ENCODE measurements at regions not wholly inside any gene's neighbourhood (a gene's known extent, or its start where the extent isn't known, plus 50 kb on each side); places are given as distances from the start of the nearest gene placed in this dataset.

DNA sequence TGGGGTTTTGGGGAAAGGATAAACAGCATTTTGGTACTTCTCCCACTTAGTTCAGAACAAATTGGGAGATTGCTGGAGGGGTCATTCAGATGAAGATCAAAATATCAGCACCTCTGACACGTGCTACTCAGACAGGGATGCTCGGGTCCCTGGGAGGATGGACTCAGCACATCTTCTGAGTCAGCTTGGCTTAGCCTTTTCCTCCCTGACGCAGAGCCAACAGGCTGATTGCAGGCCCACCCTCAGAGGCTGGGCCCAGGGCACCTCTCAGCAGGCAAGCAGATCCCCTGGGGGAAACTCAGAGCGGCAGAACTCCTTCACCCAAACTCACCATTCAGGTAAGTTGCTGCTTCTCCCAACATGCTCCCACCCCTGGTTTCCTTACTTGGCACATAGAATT is 304.9 kb downstream of the TLE3 start:
- no peak overlapping the region for H3K4me2 ChIP-seq (ENCODE audit: low read length, poor library complexity, severe bottlenecking)
- no peak overlapping the region for H2BK5ac ChIP-seq (ENCODE audit: low read depth, low read length, poor library complexity, severe bottlenecking)
- H2AFZ ChIP-seq (ENCODE audit: low read depth, low read length): no peak overlapping the region
- H4K8ac ChIP-seq (ENCODE audit: low read length): no peak overlapping the region
- no peak overlapping the region for H2AK5ac ChIP-seq (ENCODE audit: low read length, severe bottlenecking)
- H3K4me1 ChIP-seq (ENCODE audit: control insufficient read depth, insufficient read depth, low read depth, low read length): peaks cover 16% of the 10 kb centered on the region
- no peak for DNase-seq
- peaks cover 7 to 15% of the 10 kb centered on the region in 2 experiments for H3K27me3 ChIP-seq (ENCODE audit: control insufficient read depth in 1 of 2, insufficient read depth in 1 of 2, low read length in 2 of 2)
- H3K4me3 ChIP-seq (ENCODE audit: insufficient read depth in 1 of 2, low read depth in 1 of 2, low read length in 2 of 2): no peak overlapping the region
- no peak overlapping the region for H2BK120ac ChIP-seq (ENCODE audit: low read depth, low read length)
- WGBS: 87% methylated on average over 4 of the region's 4 CpGs
- H4K91ac ChIP-seq (ENCODE audit: low read length): no peak overlapping the region
- peak overlapping the region in 1 of 2 experiments; percentile 22 for H2BK12ac ChIP-seq (ENCODE audit: low read length in 2 of 2)
- no peak overlapping the region for H3K23ac ChIP-seq (ENCODE audit: low read length in 2 of 2)
- no peak overlapping the region for H3K9ac ChIP-seq (ENCODE audit: low read length)
- H3K79me1 ChIP-seq (replicated peaks; ENCODE audit: low read length, poor library complexity, severe bottlenecking): no peaks in the 10 kb centered on the region
- H3K18ac ChIP-seq (ENCODE audit: low read depth in 1 of 2, low read length in 2 of 2): no peak overlapping the region
- H3K14ac ChIP-seq (ENCODE audit: low read length in 2 of 2): no peak overlapping the region
- no peak overlapping the region for H3K4ac ChIP-seq (ENCODE audit: low read depth in 1 of 2, low read length in 2 of 2)
- peaks cover 9% of the 10 kb centered on the region for H3K9me3 ChIP-seq (ENCODE audit: control insufficient read depth, low read length)
- H3K36me3 ChIP-seq (ENCODE audit: control insufficient read depth in 1 of 2, insufficient read depth in 2 of 2, low read depth in 1 of 2, low read length in 2 of 2): no peaks in the 10 kb centered on the region
- no peak overlapping the region for H3K27ac ChIP-seq (ENCODE audit: low read length, poor library complexity, severe bottlenecking)
- H2BK15ac ChIP-seq (ENCODE audit: low read depth, poor library complexity, severe bottlenecking): no peak overlapping the region

DNA sequence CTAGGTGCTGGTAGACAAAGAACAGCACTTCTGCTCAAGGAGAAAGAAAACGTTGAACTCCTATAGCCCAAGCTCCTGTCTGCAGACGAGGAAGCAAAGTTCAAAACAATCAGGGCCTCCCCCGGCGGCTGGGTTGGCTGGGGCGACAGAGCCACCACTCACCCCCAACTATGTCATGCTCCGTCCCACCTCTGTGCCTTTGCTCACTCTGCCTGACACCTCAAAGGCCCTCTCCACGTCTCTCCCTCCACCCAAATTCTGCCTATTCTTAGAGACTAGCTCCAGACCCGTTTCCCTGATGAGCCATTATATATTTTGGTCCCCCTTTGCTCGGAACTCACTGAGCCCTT is 304.3 kb downstream of the TLE3 start:
- no peaks in the 10 kb centered on the region for H3K79me1 ChIP-seq (replicated peaks; ENCODE audit: low read length, poor library complexity, severe bottlenecking)
- H3K9me3 ChIP-seq (ENCODE audit: control insufficient read depth, low read length): peaks cover 9% of the 10 kb centered on the region
- no peak overlapping the region for H3K9ac ChIP-seq (ENCODE audit: low read length)
- H2AK5ac ChIP-seq (ENCODE audit: low read length, severe bottlenecking): no peak overlapping the region
- no peak overlapping the region for H3K4me2 ChIP-seq (ENCODE audit: low read length, poor library complexity, severe bottlenecking)
- no peak overlapping the region for H4K8ac ChIP-seq (ENCODE audit: low read length)
- no peak overlapping the region for H2BK15ac ChIP-seq (ENCODE audit: low read depth, poor library complexity, severe bottlenecking)
- DNase-seq: no peak
- no peak overlapping the region for H3K23ac ChIP-seq (ENCODE audit: low read length in 2 of 2)
- peak overlapping the region in 1 of 2 experiments; percentile 62 for H3K4ac ChIP-seq (ENCODE audit: low read depth in 1 of 2, low read length in 2 of 2)
- H3K18ac ChIP-seq (ENCODE audit: low read depth in 1 of 2, low read length in 2 of 2): no peak overlapping the region
- 63% methylated on average over 8 of the region's 9 CpGs for WGBS
- H2AFZ ChIP-seq (ENCODE audit: low read depth, low read length): no peak overlapping the region
- H3K36me3 ChIP-seq (ENCODE audit: control insufficient read depth in 1 of 2, insufficient read depth in 2 of 2, low read depth in 1 of 2, low read length in 2 of 2): no peaks in the 10 kb centered on the region
- H3K4me3 ChIP-seq (ENCODE audit: insufficient read depth in 1 of 2, low read depth in 1 of 2, low read length in 2 of 2): no peak overlapping the region
- peak overlapping the region in 1 of 2 experiments; percentile 39 for H2BK12ac ChIP-seq (ENCODE audit: low read length in 2 of 2)
- peaks cover 18% of the 10 kb centered on the region for H3K4me1 ChIP-seq (ENCODE audit: control insufficient read depth, insufficient read depth, low read depth, low read length)
- H3K14ac ChIP-seq (ENCODE audit: low read length in 2 of 2): no peak overlapping the region
- peaks cover 7 to 14% of the 10 kb centered on the region in 2 experiments for H3K27me3 ChIP-seq (ENCODE audit: control insufficient read depth in 1 of 2, insufficient read depth in 1 of 2, low read length in 2 of 2)
- no peak overlapping the region for H4K91ac ChIP-seq (ENCODE audit: low read length)
- H3K27ac ChIP-seq (ENCODE audit: low read length, poor library complexity, severe bottlenecking): no peak overlapping the region
- no peak overlapping the region for H2BK5ac ChIP-seq (ENCODE audit: low read depth, low read length, poor library complexity, severe bottlenecking)
- H2BK120ac ChIP-seq (ENCODE audit: low read depth, low read length): no peak overlapping the region

DNA sequence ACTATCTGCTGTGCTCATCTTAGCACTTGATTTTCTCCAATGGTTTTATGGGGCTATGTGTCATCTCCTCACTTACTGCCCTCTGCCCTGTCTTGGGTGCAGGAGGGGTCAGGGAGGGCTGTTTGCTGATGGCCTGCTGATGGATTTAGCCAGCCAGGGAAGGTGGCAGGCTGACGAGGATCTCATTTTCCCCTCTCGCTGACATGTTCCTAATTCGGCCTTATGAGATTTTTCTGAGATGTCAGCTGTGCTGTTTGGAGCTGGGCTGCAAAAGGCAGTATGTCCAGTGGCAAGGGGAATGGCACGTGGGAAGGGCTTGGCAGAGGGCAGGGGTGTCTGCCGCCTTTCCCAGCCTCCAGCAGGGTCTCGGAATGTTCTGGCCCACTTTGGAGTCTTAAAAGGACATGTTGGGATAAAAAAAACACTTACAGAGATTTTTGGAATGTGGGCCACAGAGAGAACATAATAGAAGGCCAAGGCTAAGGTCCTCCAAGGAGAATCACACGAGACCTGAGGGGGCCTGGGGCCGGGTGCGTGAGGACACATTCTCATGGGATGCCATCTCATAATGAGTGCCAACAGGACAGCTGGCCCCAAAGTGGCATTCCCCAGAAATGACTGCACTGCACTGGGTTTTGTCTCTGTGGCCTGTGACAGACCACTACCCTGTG is 303.8 kb downstream of the TLE3 start:
- H3K9ac ChIP-seq (ENCODE audit: low read length): no peak overlapping the region
- H3K14ac ChIP-seq (ENCODE audit: low read length in 2 of 2): no peak overlapping the region
- peak overlapping the region in 1 of 2 experiments; percentile 63 for H3K18ac ChIP-seq (ENCODE audit: low read depth in 1 of 2, low read length in 2 of 2)
- peaks cover 7 to 14% of the 10 kb centered on the region in 2 experiments for H3K27me3 ChIP-seq (ENCODE audit: control insufficient read depth in 1 of 2, insufficient read depth in 1 of 2, low read length in 2 of 2)
- H3K4ac ChIP-seq (ENCODE audit: low read depth in 1 of 2, low read length in 2 of 2): peak overlapping the region in 1 of 2 experiments; percentile 88
- no peaks in the 10 kb centered on the region for H3K36me3 ChIP-seq (ENCODE audit: control insufficient read depth in 1 of 2, insufficient read depth in 2 of 2, low read depth in 1 of 2, low read length in 2 of 2)
- H3K4me2 ChIP-seq (ENCODE audit: low read length, poor library complexity, severe bottlenecking): no peak overlapping the region
- no peak overlapping the region for H2BK120ac ChIP-seq (ENCODE audit: low read depth, low read length)
- no peak overlapping the region for H4K91ac ChIP-seq (ENCODE audit: low read length)
- H3K27ac ChIP-seq (ENCODE audit: low read length, poor library complexity, severe bottlenecking): no peak overlapping the region
- no peaks in the 10 kb centered on the region for H3K79me1 ChIP-seq (replicated peaks; ENCODE audit: low read length, poor library complexity, severe bottlenecking)
- H2BK15ac ChIP-seq (ENCODE audit: low read depth, poor library complexity, severe bottlenecking): no peak overlapping the region
- H4K8ac ChIP-seq (ENCODE audit: low read length): no peak overlapping the region
- peak overlapping the region in 1 of 2 experiments; percentile 38 for H2BK12ac ChIP-seq (ENCODE audit: low read length in 2 of 2)
- WGBS: 75% methylated on average over 9 of the region's 9 CpGs
- H3K23ac ChIP-seq (ENCODE audit: low read length in 2 of 2): peak overlapping the region in 1 of 2 experiments; percentile 35
- H2BK5ac ChIP-seq (ENCODE audit: low read depth, low read length, poor library complexity, severe bottlenecking): peak overlapping the region; percentile 25
- H2AK5ac ChIP-seq (ENCODE audit: low read length, severe bottlenecking): peak overlapping the region; percentile 64
- peaks cover 9% of the 10 kb centered on the region for H3K9me3 ChIP-seq (ENCODE audit: control insufficient read depth, low read length)
- DNase-seq: no peak
- H3K4me3 ChIP-seq (ENCODE audit: insufficient read depth in 1 of 2, low read depth in 1 of 2, low read length in 2 of 2): no peak overlapping the region
- H3K4me1 ChIP-seq (ENCODE audit: control insufficient read depth, insufficient read depth, low read depth, low read length): peaks cover 21% of the 10 kb centered on the region
- no peak overlapping the region for H2AFZ ChIP-seq (ENCODE audit: low read depth, low read length)

GRCh38 chr15:69794645-69795469 is 302.9 kb downstream of the TLE3 start:
- DNase-seq: peak; percentile 69
- Histone ChIP-seq H2BK12ac (ENCODE audit: low read length in 2 of 2) (peak overlapping the region in 1 of 2 experiments; percentile 57), H3K18ac (ENCODE audit: low read depth in 1 of 2, low read length in 2 of 2) (peak overlapping the region; percentile 22 to 71), H2BK15ac (ENCODE audit: low read depth, poor library complexity, severe bottlenecking) (peak overlapping the region; percentile 68), H2BK5ac (ENCODE audit: low read depth, low read length, poor library complexity, severe bottlenecking) (no peak overlapping the region), H4K8ac (ENCODE audit: low read length) (peak overlapping the region; percentile 67), H3K4me3 (ENCODE audit: insufficient read depth in 1 of 2, low read depth in 1 of 2, low read length in 2 of 2) (peak overlapping the region in 1 of 2 experiments; percentile 32), H3K4me1 (ENCODE audit: control insufficient read depth, insufficient read depth, low read depth, low read length) (peaks cover 23% of the 10 kb centered on the region), H3K27ac (ENCODE audit: low read length, poor library complexity, severe bottlenecking) (peak overlapping the region; percentile 65), H2AK5ac (ENCODE audit: low read length, severe bottlenecking) (peak overlapping the region; percentile 33), H3K23ac (ENCODE audit: low read length in 2 of 2) (peak overlapping the region in 1 of 2 experiments; percentile 11), H3K79me1 (replicated peaks; ENCODE audit: low read length, poor library complexity, severe bottlenecking) (no peaks in the 10 kb centered on the region), H4K91ac (ENCODE audit: low read length) (peak overlapping the region; percentile 71), H3K27me3 (ENCODE audit: control insufficient read depth in 1 of 2, insufficient read depth in 1 of 2, low read length in 2 of 2) (peaks cover under 1 to 9% of the 10 kb centered on the region in 2 experiments), H3K9me3 (ENCODE audit: control insufficient read depth, low read length) (peaks cover 9% of the 10 kb centered on the region), H3K36me3 (ENCODE audit: control insufficient read depth in 1 of 2, insufficient read depth in 2 of 2, low read depth in 1 of 2, low read length in 2 of 2) (no peaks in the 10 kb centered on the region), H2BK120ac (ENCODE audit: low read depth, low read length) (peak overlapping the region; percentile 39), H3K9ac (ENCODE audit: low read length) (peak overlapping the region; percentile 63), H3K14ac (ENCODE audit: low read length in 2 of 2) (peak overlapping the region in 1 of 2 experiments; percentile 5), H2AFZ (ENCODE audit: low read depth, low read length) (no peak overlapping the region), H3K4ac (ENCODE audit: low read depth in 1 of 2, low read length in 2 of 2) (no peak overlapping the region), H3K4me2 (ENCODE audit: low read length, poor library complexity, severe bottlenecking) (peak overlapping the region; percentile 29)
- 52% methylated on average over 5 of the region's 11 CpGs for WGBS
